Omental fat pad (tissue), 3 donors: ENCODE measurements at regions not wholly inside any gene's neighbourhood (a gene's known extent, or its start where the extent isn't known, plus 50 kb on each side); places are given as distances from the start of the nearest gene placed in this dataset.

Experiments used
- ATAC-seq: fragments of 150-250 bp; one replicate; pipeline ENCODE4 v1.9.1; 2016; ENCODE audit warnings: mild to moderate bottlenecking, moderate library complexity; ENCODE audit not compliant: low FRiP score
- DNase-seq: peaks from one replicate; pipeline ENCODE4 v3.0.0-alpha.2; 2019; ENCODE audit warnings: low spot score
- CTCF ChIP-seq, 3 donors: fragments of 450-650 bp; IDR thresholded peaks; one replicate each; pipeline ENCODE4 v1.5.1; 2016 to 2017; ENCODE audit warnings: antibody characterized with exemption in 3 of 3, mild to moderate bottlenecking in 3 of 3, moderate library complexity in 2 of 3

DNA sequence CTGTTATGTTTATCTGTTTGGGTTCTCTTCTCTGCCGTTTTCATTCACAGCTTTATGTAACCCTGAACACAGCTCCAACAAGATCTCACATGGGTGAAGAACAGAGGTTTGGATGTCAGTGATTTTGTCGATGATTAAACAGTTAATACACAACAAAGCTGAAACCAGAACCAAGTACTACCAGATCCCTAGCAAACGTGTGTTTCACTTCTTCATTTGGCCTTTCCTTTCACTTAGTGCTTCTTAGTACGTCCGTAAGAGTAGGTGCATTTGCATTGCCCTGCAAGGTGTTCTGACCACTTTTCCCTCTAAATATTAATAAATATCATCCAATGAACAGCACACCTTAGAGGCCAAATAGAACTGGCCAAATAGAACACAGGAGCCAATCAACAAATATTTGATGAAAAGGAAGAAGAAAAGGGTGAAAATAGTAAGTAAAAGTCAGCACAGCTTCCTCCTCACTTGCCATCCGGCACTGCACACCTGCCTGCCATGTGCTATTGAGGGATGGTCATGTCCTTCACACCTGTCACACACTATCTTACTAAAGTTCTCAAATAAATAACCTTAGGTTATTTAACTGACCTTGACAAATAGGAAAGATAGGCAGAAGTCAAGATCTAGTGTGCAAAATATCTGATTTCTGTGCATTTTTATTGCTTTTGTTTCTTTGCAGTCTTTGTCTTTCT is 252.6 kb upstream of the ANKRD30A start:
- no peak for TF ChIP-seq CTCF (IDR thresholded peaks at IDR 0.05)

DNA sequence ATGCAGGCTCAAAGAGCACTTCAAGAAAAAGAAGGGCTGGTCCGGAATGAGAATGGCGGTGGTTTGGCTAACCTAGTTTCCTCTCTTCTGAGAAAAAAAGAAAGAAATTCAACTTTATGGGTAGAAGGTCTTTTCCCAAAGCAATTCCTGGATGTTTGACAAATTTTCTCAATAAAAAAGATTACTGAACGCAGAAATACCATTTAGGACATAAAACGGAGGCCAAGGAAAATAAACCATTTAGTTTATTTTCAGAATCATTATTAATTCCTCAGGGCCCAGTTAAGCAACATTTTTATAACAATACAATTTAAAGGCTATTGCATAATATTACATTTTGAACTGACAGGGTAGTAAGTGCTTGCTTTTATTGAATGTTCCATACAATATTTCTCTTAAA is 284.6 kb upstream of the ANKRD30A start:
- no peak for ATAC-seq
- TF ChIP-seq CTCF (IDR thresholded peaks at IDR 0.05) = no peak
- DNase-seq = no peak

More for the DNA sequence above, 252.6 kb upstream of the ANKRD30A start:
- no peak for ATAC-seq
- DNase-seq = no peak

GRCh38 chr10:36837416-36837815 is 288.0 kb upstream of the ANKRD30A start:
- DNase-seq (no peak), ATAC-seq (no peak)
- no peak for TF ChIP-seq CTCF (IDR thresholded peaks at IDR 0.05)

GRCh38 chr10:36819781-36820180 is 305.6 kb upstream of the ANKRD30A start:
- no peak for TF ChIP-seq CTCF (IDR thresholded peaks at IDR 0.05)
- no peak for DNase-seq
- ATAC-seq = no peak

- DNase-seq (no peak), ATAC-seq (no peak)
- no peak for TF ChIP-seq CTCF (IDR thresholded peaks at IDR 0.05)
These were observed 307.5 kb upstream of the ANKRD30A start for GRCh38 chr10:36817898-36818297.

DNA sequence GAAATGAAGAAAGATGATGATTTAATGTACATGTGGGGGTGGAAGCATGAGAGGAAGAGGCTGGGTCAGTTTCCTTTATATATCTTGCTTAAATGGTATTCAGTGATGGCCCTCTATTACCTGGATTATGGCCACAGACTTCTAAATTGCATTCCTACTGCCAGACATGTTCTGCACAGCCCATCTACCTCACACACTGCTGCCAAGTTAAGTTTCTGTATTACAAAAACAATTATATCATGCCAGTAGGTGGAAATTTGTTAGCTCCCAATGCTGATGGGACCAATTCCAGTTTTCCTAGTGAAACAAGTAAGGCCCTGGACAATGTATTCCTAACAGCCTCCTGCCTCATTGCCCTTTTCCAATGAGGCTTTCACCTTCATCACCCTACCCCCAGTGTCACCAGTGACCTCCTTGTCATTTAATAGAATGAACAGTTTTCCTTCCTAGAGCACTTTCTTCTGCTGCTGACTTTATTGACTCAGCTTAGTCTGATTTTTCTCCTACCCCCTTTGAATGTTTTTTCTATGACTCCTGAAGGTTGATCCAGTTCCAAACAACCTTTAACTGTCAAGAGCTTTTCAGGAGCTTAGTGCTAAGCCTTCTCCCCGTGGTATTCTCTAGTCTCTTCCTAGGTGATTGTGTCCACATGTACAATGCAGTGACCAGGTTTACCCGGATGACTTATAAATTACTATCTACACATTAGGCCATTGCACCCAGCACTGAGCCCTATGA is 316.6 kb upstream of the ANKRD30A start:
- ATAC-seq (no peak), DNase-seq (no peak)
- no peak for TF ChIP-seq CTCF (IDR thresholded peaks at IDR 0.05)

- ATAC-seq (no peak), DNase-seq (no peak)
- no peak for TF ChIP-seq CTCF (IDR thresholded peaks at IDR 0.05)
These were observed 322.2 kb upstream of the ANKRD30A start for GRCh38 chr10:36803229-36803628.
